GM12878 (cell line): ENCODE measurements at regions not wholly inside any gene's neighbourhood (a gene's known extent, or its start where the extent isn't known, plus 50 kb on each side); places are given as distances from the start of the nearest gene placed in this dataset.

Experiments
- EED ChIP-seq: sonication (generic); IDR thresholded peaks from 2 replicates; pipeline ENCODE4 v1.6.1; 2016; ENCODE audit warnings: antibody characterized with exemption, low read depth
- MLLT1 ChIP-seq: fragments of 450-650 bp; IDR thresholded peaks from 2 replicates; pipeline ENCODE4 v1.6.1; 2016; ENCODE audit warnings: mild to moderate bottlenecking
- MYC ChIP-seq: IDR thresholded peaks from 2 replicates; pipeline ENCODE4 v1.6.1; 2011; ENCODE audit warnings: mild to moderate bottlenecking, low read length, moderate library complexity, inconsistent platforms; ENCODE audit not compliant: insufficient read depth, insufficient replicate concordance, insufficient read length, severe bottlenecking
- NFYB ChIP-seq: IDR thresholded peaks from 2 replicates; pipeline ENCODE4 v1.6.1; 2011; ENCODE audit warnings: low read depth, mild to moderate bottlenecking, low read length, improper control_type of control experiment, moderate library complexity; ENCODE audit not compliant: insufficient read depth
- POLR2AphosphoS5 ChIP-seq: IDR thresholded peaks from 2 replicates; pipeline ENCODE4 v1.6.1; 2011; ENCODE audit warnings: mild to moderate bottlenecking, low read length, inconsistent platforms
- RFX5 ChIP-seq: IDR thresholded peaks from 2 replicates; pipeline ENCODE4 v1.6.1; 2011; ENCODE audit warnings: low read depth, low read length, improper control_type of control experiment
- SPI1 ChIP-seq: IDR thresholded peaks from 2 replicates; pipeline ENCODE4 v1.6.1; 2011; ENCODE audit warnings: low read depth, mild to moderate bottlenecking, low read length, moderate library complexity, borderline replicate concordance; ENCODE audit not compliant: insufficient read depth
- YY1 ChIP-seq: IDR thresholded peaks from 2 replicates; pipeline ENCODE4 v1.6.1; 2011; ENCODE audit warnings: low read depth, mild to moderate bottlenecking, low read length
- TF ChIP-seq, protein P1 (sequence below), 3 experiments: IDR thresholded peaks in 2 of 3; conservative IDR thresholded peaks in 1 of 3; 2 replicates each; pipeline ENCODE4 v1.5.1; 2011; ENCODE audit warnings: low read depth in 3 of 3, low read length in 3 of 3, mild to moderate bottlenecking in 3 of 3, control low read depth in 2 of 3, moderate library complexity in 2 of 3, inconsistent platforms in 1 of 3, mixed read lengths in 1 of 3; ENCODE audit not compliant: control insufficient read depth in 2 of 3, insufficient read depth in 1 of 3; ENCODE audit errors: extremely low read depth in 1 of 3
- TF ChIP-seq, protein P2 (sequence below): fragments of 450-650 bp; IDR thresholded peaks from 2 replicates; pipeline ENCODE4 v1.6.1; 2017; ENCODE audit warnings: mild to moderate bottlenecking, low read depth, inconsistent platforms; ENCODE audit not compliant: poor library complexity, severe bottlenecking

DNA sequence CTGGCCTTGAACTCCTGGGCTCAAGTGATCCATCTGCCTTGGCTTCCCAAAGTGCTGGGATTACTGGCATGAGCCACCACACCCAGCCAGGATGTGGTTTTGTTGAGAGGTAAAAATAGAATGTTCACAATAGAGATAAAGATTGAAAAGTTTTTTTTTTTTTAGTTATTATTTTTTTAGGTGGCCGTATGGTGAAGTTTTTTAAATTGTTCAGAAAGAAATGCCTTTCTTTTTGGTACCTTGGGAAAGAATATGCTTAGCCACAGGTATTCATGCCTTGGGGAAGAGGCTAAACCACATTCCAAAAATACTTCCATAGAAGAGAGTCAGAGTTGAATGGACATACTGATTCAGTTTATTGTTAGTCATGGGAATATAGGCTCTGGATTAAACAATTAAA, 143.4 kb downstream of the C11orf91 start:
- TF ChIP-seq EED (no peak), RFX5 (no peak), YY1 (no peak), MYC (no peak), POLR2AphosphoS5 (no peak), MLLT1 (no peak), NFYB (no peak), SPI1 (no peak)
- TF ChIP-seq, protein P1, sequence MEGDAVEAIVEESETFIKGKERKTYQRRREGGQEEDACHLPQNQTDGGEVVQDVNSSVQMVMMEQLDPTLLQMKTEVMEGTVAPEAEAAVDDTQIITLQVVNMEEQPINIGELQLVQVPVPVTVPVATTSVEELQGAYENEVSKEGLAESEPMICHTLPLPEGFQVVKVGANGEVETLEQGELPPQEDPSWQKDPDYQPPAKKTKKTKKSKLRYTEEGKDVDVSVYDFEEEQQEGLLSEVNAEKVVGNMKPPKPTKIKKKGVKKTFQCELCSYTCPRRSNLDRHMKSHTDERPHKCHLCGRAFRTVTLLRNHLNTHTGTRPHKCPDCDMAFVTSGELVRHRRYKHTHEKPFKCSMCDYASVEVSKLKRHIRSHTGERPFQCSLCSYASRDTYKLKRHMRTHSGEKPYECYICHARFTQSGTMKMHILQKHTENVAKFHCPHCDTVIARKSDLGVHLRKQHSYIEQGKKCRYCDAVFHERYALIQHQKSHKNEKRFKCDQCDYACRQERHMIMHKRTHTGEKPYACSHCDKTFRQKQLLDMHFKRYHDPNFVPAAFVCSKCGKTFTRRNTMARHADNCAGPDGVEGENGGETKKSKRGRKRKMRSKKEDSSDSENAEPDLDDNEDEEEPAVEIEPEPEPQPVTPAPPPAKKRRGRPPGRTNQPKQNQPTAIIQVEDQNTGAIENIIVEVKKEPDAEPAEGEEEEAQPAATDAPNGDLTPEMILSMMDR (IDR thresholded peaks at IDR 0.05 in 2 of 3, conservative IDR thresholded peaks at IDR 0.05 in 1 of 3; ENCODE audit: control insufficient read depth in 2 of 3, extremely low read depth in 1 of 3, insufficient read depth in 1 of 3, low read depth in 3 of 3, low read length in 3 of 3): no peak
- TF ChIP-seq, protein P2, sequence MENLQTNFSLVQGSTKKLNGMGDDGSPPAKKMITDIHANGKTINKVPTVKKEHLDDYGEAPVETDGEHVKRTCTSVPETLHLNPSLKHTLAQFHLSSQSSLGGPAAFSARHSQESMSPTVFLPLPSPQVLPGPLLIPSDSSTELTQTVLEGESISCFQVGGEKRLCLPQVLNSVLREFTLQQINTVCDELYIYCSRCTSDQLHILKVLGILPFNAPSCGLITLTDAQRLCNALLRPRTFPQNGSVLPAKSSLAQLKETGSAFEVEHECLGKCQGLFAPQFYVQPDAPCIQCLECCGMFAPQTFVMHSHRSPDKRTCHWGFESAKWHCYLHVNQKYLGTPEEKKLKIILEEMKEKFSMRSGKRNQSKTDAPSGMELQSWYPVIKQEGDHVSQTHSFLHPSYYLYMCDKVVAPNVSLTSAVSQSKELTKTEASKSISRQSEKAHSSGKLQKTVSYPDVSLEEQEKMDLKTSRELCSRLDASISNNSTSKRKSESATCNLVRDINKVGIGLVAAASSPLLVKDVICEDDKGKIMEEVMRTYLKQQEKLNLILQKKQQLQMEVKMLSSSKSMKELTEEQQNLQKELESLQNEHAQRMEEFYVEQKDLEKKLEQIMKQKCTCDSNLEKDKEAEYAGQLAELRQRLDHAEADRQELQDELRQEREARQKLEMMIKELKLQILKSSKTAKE: no peak
